ENCODE measurements at regions not wholly inside any gene's neighbourhood (a gene's known extent, or its start where the extent isn't known, plus 50 kb on each side); places are given as distances from the start of the nearest gene placed in this dataset.

- TF ChIP-seq EZH2 (IDR thresholded peaks at IDR 0.05; ENCODE audit: low read length, unreplicated experiment) (no peak), CTCF (conservative IDR thresholded peaks at IDR 0.05; ENCODE audit: low read depth, low read length) (no peak), EZH2phosphoT487 (IDR thresholded peaks at IDR 0.05; ENCODE audit: borderline replicate concordance, low read length) (no peak)
Observed at GRCh38 chr7:66508431-66508830, 120.2 kb upstream of the KCTD7 start.
